Activated CD8-positive, alpha-beta T cell treated with anti-CD3 and anti-CD28 coated beads for 36 hours (primary cell): ENCODE measurements at regions not wholly inside any gene's neighbourhood (a gene's known extent, or its start where the extent isn't known, plus 50 kb on each side); places are given as distances from the start of the nearest gene placed in this dataset.

Source experiments
- ATAC-seq: fragments of 200-7000 bp; cut with Tn5 transposase; one replicate; pipeline ENCODE4 v1.10.0; 2021; ENCODE audit warnings: mild to moderate bottlenecking, moderate library complexity
- CTCF ChIA-PET: fragments of 350-600 bp; sonication (Branson Sonifier 250); formaldehyde crosslinking; loops from one replicate; lab custom pipeline; 2021; ENCODE audit warnings: antibody characterized with exemption; lab: Charles Lee
- POLR2A ChIA-PET: fragments of 350-600 bp; sonication (Branson Sonifier 250); formaldehyde crosslinking; loops from one replicate; lab custom pipeline; 2021; ENCODE audit warnings: antibody characterized with exemption; lab: Charles Lee
- DNase-seq: peaks from one replicate; pipeline ENCODE4 v3.0.0-alpha.2; 2020
- H3K27ac Mint-ChIP-seq: one replicate; pipeline ENCODE4 v1.8.0; 2021; ENCODE audit warnings: mild to moderate bottlenecking, mixed read lengths
- H3K27me3 Mint-ChIP-seq: one replicate; pipeline ENCODE4 v1.8.0; 2021; ENCODE audit warnings: mixed read lengths
- H3K36me3 Mint-ChIP-seq: one replicate; pipeline ENCODE4 v1.8.0; 2021; ENCODE audit warnings: low read depth, mixed read lengths
- H3K4me1 Mint-ChIP-seq: one replicate; pipeline ENCODE4 v1.8.0; 2021; ENCODE audit warnings: low read depth, mixed read lengths
- H3K4me3 Mint-ChIP-seq: one replicate; pipeline ENCODE4 v1.8.0; 2021; ENCODE audit warnings: mild to moderate bottlenecking, moderate library complexity, mixed read lengths
- H3K9me3 Mint-ChIP-seq: one replicate; pipeline ENCODE4 v1.8.0; 2021; ENCODE audit warnings: mixed read lengths
- CTCF ChIP-seq: fragments of 200-600 bp; IDR thresholded peaks from one replicate; pipeline ENCODE4 v1.8.0; 2022; ENCODE audit warnings: antibody characterized with exemption, mild to moderate bottlenecking
- intact Hi-C: fragments of 100-400 bp; cut with micrococcal nuclease; formaldehyde crosslinking; loops from one replicate; pipeline ENCODE4 v1.10.0; 2022

- no peak overlapping the region for H3K27ac Mint-ChIP-seq
- no peak for TF ChIP-seq CTCF
- H3K9me3 Mint-ChIP-seq = no peaks in the 10 kb centered on the region
- no peak for ATAC-seq
- no peak overlapping the region for H3K4me3 Mint-ChIP-seq
- intact Hi-C loops = no loop called here
- ChIA-PET CTCF (interaction anchor here (1.4 kb wide), 1 partner anchor 274 kb away, joined by 4 read pairs; no protein-coding TSS in a partner anchor), POLR2A (no interaction called here)
- no peak for DNase-seq
- H3K27me3 Mint-ChIP-seq = peaks cover 4% of the 10 kb centered on the region
- no peaks in the 10 kb centered on the region for H3K4me1 Mint-ChIP-seq
- no peaks in the 10 kb centered on the region for H3K36me3 Mint-ChIP-seq
Measured at GRCh38 chr10:69686866-69687265, 56.8 kb downstream of the FAM241B start.

- ATAC-seq (no peak), DNase-seq (no peak)
- no peak overlapping the region for H3K27ac Mint-ChIP-seq
- H3K4me1 Mint-ChIP-seq = no peaks in the 10 kb centered on the region
- TF ChIP-seq CTCF = no peak
- intact Hi-C loops = no loop called here
- H3K9me3 Mint-ChIP-seq = no peaks in the 10 kb centered on the region
- peaks cover 3% of the 10 kb centered on the region for H3K27me3 Mint-ChIP-seq
- POLR2A ChIA-PET = no interaction called here
- CTCF ChIA-PET = interaction anchor here (0.7 to 1.4 kb wide), 2 partner anchors 273 to 349 kb away, joined by 3 to 4 read pairs; no protein-coding TSS in a partner anchor
- H3K4me3 Mint-ChIP-seq = no peak overlapping the region
- H3K36me3 Mint-ChIP-seq = no peaks in the 10 kb centered on the region
Measured at GRCh38 chr10:69687426-69687825, 57.4 kb downstream of the FAM241B start.

GRCh38 chr10:69692267-69692666 is 62.2 kb downstream of the FAM241B start:
- ChIA-PET CTCF (interaction anchor here (1.0 to 1.6 kb wide), 2 partner anchors 25 to 48 kb away, joined by 3 to 5 read pairs; no protein-coding TSS in a partner anchor), POLR2A (no interaction called here)
- no peak for TF ChIP-seq CTCF
- ATAC-seq = no peak
- peaks cover 1% of the 10 kb centered on the region for H3K27me3 Mint-ChIP-seq
- intact Hi-C loops = no loop called here
- no peaks in the 10 kb centered on the region for H3K4me1 Mint-ChIP-seq
- no peaks in the 10 kb centered on the region for H3K36me3 Mint-ChIP-seq
- no peak for DNase-seq
- H3K9me3 Mint-ChIP-seq = no peaks in the 10 kb centered on the region
- H3K4me3 Mint-ChIP-seq = no peak overlapping the region
- no peak overlapping the region for H3K27ac Mint-ChIP-seq

- ChIA-PET POLR2A (no interaction called here), CTCF (interaction anchor here (1.0 to 1.6 kb wide), 2 partner anchors 25 to 48 kb away, joined by 3 to 5 read pairs; no protein-coding TSS in a partner anchor)
- Mint-ChIP-seq H3K9me3 (no peaks in the 10 kb centered on the region), H3K36me3 (no peaks in the 10 kb centered on the region), H3K27ac (no peak overlapping the region), H3K4me3 (no peak overlapping the region), H3K4me1 (no peaks in the 10 kb centered on the region), H3K27me3 (peaks cover 4% of the 10 kb centered on the region)
- ATAC-seq (no peak), DNase-seq (no peak)
- intact Hi-C loops = no loop called here
- TF ChIP-seq CTCF = no peak
Measured at GRCh38 chr10:69692891-69693290, 62.8 kb downstream of the FAM241B start.

DNA sequence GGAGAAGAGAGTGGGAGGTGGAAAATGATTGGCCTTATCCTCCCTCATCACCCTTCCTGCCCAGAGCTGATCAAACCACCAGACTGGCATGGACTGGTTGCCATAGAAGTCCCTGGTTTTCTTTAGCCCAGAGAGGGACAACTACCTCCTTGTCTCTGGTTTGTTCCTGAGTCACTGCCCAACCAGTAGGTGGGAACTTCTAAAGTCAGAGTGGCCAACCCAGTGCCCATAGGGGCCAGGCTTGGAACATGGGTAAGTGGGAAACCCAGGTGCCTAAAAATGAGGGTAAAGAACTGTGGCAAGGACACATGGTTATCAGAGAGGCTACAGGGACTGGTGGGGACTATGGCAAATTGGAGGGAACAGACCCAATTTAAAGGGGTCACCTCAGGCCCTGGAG is 63.8 kb downstream of the FAM241B start:
- DNase-seq (no peak), ATAC-seq (no peak)
- Mint-ChIP-seq H3K9me3 (peaks cover 2% of the 10 kb centered on the region), H3K27me3 (peaks cover 9% of the 10 kb centered on the region), H3K36me3 (no peaks in the 10 kb centered on the region), H3K27ac (no peak overlapping the region), H3K4me1 (no peaks in the 10 kb centered on the region), H3K4me3 (no peak overlapping the region)
- TF ChIP-seq CTCF = no peak
- ChIA-PET POLR2A (no interaction called here), CTCF (no interaction called here)
- intact Hi-C loops = no loop called here
